Activated CD8-positive, alpha-beta memory T cell treated with anti-CD3 and anti-CD28 coated beads, Interleukin-2, amount 10 ng/mL, durations not matched to agents 7 days and 5 days (primary cell): ENCODE measurements at regions not wholly inside any gene's neighbourhood (a gene's known extent, or its start where the extent isn't known, plus 50 kb on each side); places are given as distances from the start of the nearest gene placed in this dataset.

Source experiments
- ATAC-seq: fragments of 150-1000 bp; cut with Tn5 transposase; one replicate; pipeline ENCODE4 v1.10.0; 2021; ENCODE audit warnings: moderate library complexity
- CTCF ChIA-PET: fragments of 350-600 bp; sonication (Branson Sonifier 250); formaldehyde crosslinking; loops from one replicate; lab custom pipeline; 2021; ENCODE audit warnings: antibody characterized with exemption; lab: Charles Lee
- DNase-seq: peaks from one replicate; pipeline ENCODE4 v3.0.0-alpha.2; 2020
- H3K27ac Mint-ChIP-seq: one replicate; pipeline ENCODE4 v1.8.0; 2021; ENCODE audit warnings: mild to moderate bottlenecking, mixed read lengths
- H3K27me3 Mint-ChIP-seq: one replicate; pipeline ENCODE4 v1.8.0; 2021; ENCODE audit warnings: mixed read lengths
- H3K36me3 Mint-ChIP-seq: one replicate; pipeline ENCODE4 v1.8.0; 2021; ENCODE audit warnings: mild to moderate bottlenecking, mixed read lengths
- H3K4me1 Mint-ChIP-seq: one replicate; pipeline ENCODE4 v1.8.0; 2021; ENCODE audit warnings: mixed read lengths
- H3K4me3 Mint-ChIP-seq: one replicate; pipeline ENCODE4 v1.8.0; 2021; ENCODE audit warnings: mild to moderate bottlenecking, moderate library complexity, mixed read lengths
- H3K9me3 Mint-ChIP-seq: one replicate; pipeline ENCODE4 v1.8.0; 2022; ENCODE audit warnings: low read depth, mixed read lengths

- Mint-ChIP-seq H3K9me3 (peaks cover 2% of the 10 kb centered on the region), H3K27me3 (no peaks in the 10 kb centered on the region), H3K4me1 (peaks cover 81% of the 10 kb centered on the region), H3K4me3 (peak overlapping the region; percentile 65), H3K27ac (peak overlapping the region; percentile 100), H3K36me3 (peaks cover 18% of the 10 kb centered on the region)
- DNase-seq (peak; percentile 45), ATAC-seq (peak; percentile 13)
- CTCF ChIA-PET, result interaction anchor here (0.9 to 4.6 kb wide), 4 partner anchors 91 to 164 kb away, joined by 3 to 28 read pairs (median 6); partner anchors contain the start of gene CITED2
These were observed 159.4 kb upstream of the CITED2 start for GRCh38 chr6:139533573-139534471.

GRCh38 chr6:139533171-139533570 lies 158.7 kb upstream of the CITED2 start:
- CTCF ChIA-PET, result no interaction called here
- Mint-ChIP-seq H3K27me3 (no peaks in the 10 kb centered on the region), H3K9me3 (peaks cover 2% of the 10 kb centered on the region), H3K36me3 (peaks cover 22% of the 10 kb centered on the region), H3K4me1 (peaks cover 79% of the 10 kb centered on the region), H3K27ac (peak overlapping the region; percentile 100), H3K4me3 (peak overlapping the region; percentile 5)
- DNase-seq (no peak), ATAC-seq (no peak)

- H3K9me3 Mint-ChIP-seq, result peaks cover 2% of the 10 kb centered on the region
- H3K36me3 Mint-ChIP-seq, result peaks cover 29% of the 10 kb centered on the region
- DNase-seq (peak; percentile 89), ATAC-seq (peak; percentile 93)
- peak overlapping the region; percentile 74 for H3K4me3 Mint-ChIP-seq
- peak overlapping the region; percentile 98 for H3K27ac Mint-ChIP-seq
- CTCF ChIA-PET, result interaction anchor here (0.9 to 1.5 kb wide), 5 partner anchors 8 to 162 kb away, joined by 3 to 20 read pairs (median 4); partner anchors contain the start of gene CITED2
- H3K27me3 Mint-ChIP-seq, result no peaks in the 10 kb centered on the region
- peaks cover 68% of the 10 kb centered on the region for H3K4me1 Mint-ChIP-seq
These were observed 157.0 kb upstream of the CITED2 start for GRCh38 chr6:139531148-139532115.

GRCh38 chr6:139530561-139530960 lies 156.1 kb upstream of the CITED2 start:
- peak overlapping the region; percentile 98 for H3K27ac Mint-ChIP-seq
- H3K27me3 Mint-ChIP-seq, result no peaks in the 10 kb centered on the region
- H3K4me3 Mint-ChIP-seq, result peak overlapping the region; percentile 74
- ATAC-seq (peak; percentile 31), DNase-seq (peak; percentile 48)
- H3K36me3 Mint-ChIP-seq, result peaks cover 29% of the 10 kb centered on the region
- peaks cover 59% of the 10 kb centered on the region for H3K4me1 Mint-ChIP-seq
- peaks cover 2% of the 10 kb centered on the region for H3K9me3 Mint-ChIP-seq
- CTCF ChIA-PET, result interaction anchor here (0.9 to 1.5 kb wide), 5 partner anchors 9 to 161 kb away, joined by 3 to 20 read pairs (median 4); partner anchors contain the start of gene CITED2

GRCh38 chr6:139529420-139529819 lies 155.0 kb upstream of the CITED2 start:
- CTCF ChIA-PET, result interaction anchor here (0.6 to 1.4 kb wide), 3 partner anchors 11 to 156 kb away, joined by 3 read pairs; no protein-coding TSS in a partner anchor
- H3K27ac Mint-ChIP-seq, result peak overlapping the region; percentile 98
- ATAC-seq (no peak), DNase-seq (no peak)
- peaks cover 4% of the 10 kb centered on the region for H3K9me3 Mint-ChIP-seq
- peaks cover 29% of the 10 kb centered on the region for H3K36me3 Mint-ChIP-seq
- H3K4me1 Mint-ChIP-seq, result peaks cover 52% of the 10 kb centered on the region
- no peak overlapping the region for H3K4me3 Mint-ChIP-seq
- no peaks in the 10 kb centered on the region for H3K27me3 Mint-ChIP-seq

DNA sequence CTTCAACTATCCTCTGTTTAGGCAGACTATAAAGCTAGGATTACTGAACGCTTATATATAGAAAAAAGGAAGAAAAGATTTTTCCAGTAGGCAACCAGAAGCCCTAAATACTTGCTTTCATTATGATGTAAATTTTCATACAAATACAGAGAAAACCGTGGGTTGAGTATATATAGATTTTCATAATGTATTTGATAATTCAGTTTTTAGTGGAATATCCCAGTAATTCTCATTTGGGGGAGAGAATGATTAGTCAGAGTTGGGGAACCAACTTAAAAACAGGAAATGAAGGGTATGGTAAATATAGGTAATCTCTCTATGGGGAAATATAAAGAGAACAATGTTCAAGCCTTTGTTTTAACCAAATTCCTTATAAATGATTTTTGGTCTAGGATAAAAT lies 154.0 kb upstream of the CITED2 start:
- Mint-ChIP-seq H3K4me3 (no peak overlapping the region), H3K36me3 (peaks cover 28% of the 10 kb centered on the region), H3K9me3 (peaks cover 4% of the 10 kb centered on the region), H3K4me1 (peaks cover 43% of the 10 kb centered on the region), H3K27ac (peak overlapping the region; percentile 29), H3K27me3 (no peaks in the 10 kb centered on the region)
- CTCF ChIA-PET, result interaction anchor here (1.4 to 1.9 kb wide), 2 partner anchors 153 to 155 kb away, joined by 3 to 4 read pairs; partner anchors contain the start of gene CITED2
- no peak for ATAC-seq
- no peak for DNase-seq

- Mint-ChIP-seq H3K36me3 (peaks cover 21% of the 10 kb centered on the region), H3K27ac (no peak overlapping the region), H3K9me3 (peaks cover 6% of the 10 kb centered on the region), H3K4me3 (no peak overlapping the region), H3K27me3 (no peaks in the 10 kb centered on the region), H3K4me1 (peaks cover 24% of the 10 kb centered on the region)
- CTCF ChIA-PET, result no interaction called here
- no peak for ATAC-seq
- no peak for DNase-seq
These were observed 151.0 kb upstream of the CITED2 start for GRCh38 chr6:139525415-139525814.

DNA sequence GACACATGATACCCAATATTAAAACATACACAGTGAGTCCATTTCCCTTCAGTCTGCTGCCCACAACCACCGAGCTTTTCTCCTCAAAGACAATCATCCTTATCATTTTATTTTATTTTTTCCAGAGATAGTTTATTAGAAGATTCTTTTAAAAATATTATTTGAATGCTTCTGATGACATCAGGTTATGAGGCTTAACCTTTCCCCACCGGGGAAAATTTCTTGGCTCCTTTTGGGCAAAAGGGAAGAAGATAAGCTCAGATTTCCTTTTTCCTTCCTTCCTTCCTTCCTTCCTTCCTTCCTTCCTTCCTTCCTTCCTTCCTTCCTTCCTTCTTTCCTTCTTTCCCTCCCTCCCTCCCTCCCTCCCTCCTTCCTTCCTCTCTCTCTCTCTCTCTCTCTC lies 149.5 kb upstream of the CITED2 start:
- H3K4me1 Mint-ChIP-seq, result peaks cover 11% of the 10 kb centered on the region
- CTCF ChIA-PET, result no interaction called here
- peaks cover 15% of the 10 kb centered on the region for H3K36me3 Mint-ChIP-seq
- no peak for ATAC-seq
- H3K4me3 Mint-ChIP-seq, result no peak overlapping the region
- peaks cover 4% of the 10 kb centered on the region for H3K9me3 Mint-ChIP-seq
- DNase-seq, result no peak
- H3K27ac Mint-ChIP-seq, result no peak overlapping the region
- no peaks in the 10 kb centered on the region for H3K27me3 Mint-ChIP-seq

DNA sequence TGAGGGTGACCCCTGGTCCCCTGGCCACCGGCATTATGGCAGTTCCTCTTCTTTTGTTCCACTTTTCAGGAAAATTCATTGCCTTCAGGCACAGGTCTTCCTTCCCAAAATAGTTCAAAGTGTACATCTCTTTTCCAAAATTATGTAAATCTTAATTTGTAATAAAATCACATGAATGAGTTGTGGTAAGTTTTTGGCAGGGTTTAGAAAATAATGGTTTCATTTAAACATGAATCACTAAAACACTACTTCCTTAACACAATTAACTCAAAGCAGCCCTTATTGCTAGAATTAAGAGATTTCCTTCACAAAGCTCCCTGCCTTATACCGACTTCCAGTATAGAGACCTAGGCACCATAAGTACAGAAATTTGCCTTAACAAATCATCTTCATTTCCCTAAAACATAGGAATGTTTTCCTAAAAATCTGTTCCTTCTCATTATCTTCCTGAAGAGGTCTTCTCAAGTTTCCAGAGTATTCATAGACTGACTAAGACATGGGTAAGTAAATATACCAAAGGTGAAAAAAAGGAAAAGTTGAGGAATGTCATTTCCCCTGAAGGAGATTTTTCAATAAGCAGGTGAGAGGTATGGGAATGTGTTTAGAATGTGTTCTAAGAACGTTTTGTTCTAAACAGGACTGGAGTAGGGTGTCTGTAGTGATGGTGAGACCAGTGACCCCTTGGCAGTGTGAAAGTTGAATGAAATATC lies 148.2 kb upstream of the CITED2 start:
- H3K4me1 Mint-ChIP-seq, result peaks cover 4% of the 10 kb centered on the region
- peaks cover 4% of the 10 kb centered on the region for H3K9me3 Mint-ChIP-seq
- ATAC-seq, result no peak
- CTCF ChIA-PET, result no interaction called here
- H3K27ac Mint-ChIP-seq, result no peak overlapping the region
- DNase-seq, result no peak
- H3K27me3 Mint-ChIP-seq, result no peaks in the 10 kb centered on the region
- no peak overlapping the region for H3K4me3 Mint-ChIP-seq
- peaks cover 6% of the 10 kb centered on the region for H3K36me3 Mint-ChIP-seq

- Mint-ChIP-seq H3K4me1 (peaks cover 4% of the 10 kb centered on the region), H3K4me3 (no peak overlapping the region), H3K27ac (no peak overlapping the region), H3K27me3 (no peaks in the 10 kb centered on the region), H3K36me3 (peaks cover 4% of the 10 kb centered on the region), H3K9me3 (peaks cover 4% of the 10 kb centered on the region)
- CTCF ChIA-PET, result interaction anchor here (0.7 kb wide), 1 partner anchor 19 kb away, joined by 3 read pairs; no protein-coding TSS in a partner anchor
- ATAC-seq, result no peak
- DNase-seq, result no peak
These were observed 146.9 kb upstream of the CITED2 start for GRCh38 chr6:139521338-139521737.

DNA sequence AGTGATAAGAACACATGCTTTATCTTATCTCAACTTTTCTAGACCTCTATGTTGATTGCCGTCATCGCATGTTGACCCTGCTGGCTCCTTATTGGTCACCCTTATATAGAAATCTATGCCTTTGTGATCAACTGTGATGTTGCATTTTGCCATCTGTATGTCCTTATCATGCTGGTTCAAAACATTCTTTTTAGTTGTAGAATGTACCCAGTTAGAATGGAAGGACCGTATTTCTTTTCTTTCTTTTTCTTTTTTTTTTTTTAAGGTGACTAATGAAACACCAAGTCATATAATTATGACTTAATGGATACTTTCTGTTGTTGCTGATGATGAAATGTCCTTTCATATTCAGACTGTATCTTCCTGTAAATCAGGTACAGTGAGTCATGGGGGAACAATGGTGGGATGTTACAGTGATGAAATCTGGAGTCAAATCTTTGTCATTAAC lies 145.9 kb upstream of the CITED2 start:
- CTCF ChIA-PET, result no interaction called here

DNA sequence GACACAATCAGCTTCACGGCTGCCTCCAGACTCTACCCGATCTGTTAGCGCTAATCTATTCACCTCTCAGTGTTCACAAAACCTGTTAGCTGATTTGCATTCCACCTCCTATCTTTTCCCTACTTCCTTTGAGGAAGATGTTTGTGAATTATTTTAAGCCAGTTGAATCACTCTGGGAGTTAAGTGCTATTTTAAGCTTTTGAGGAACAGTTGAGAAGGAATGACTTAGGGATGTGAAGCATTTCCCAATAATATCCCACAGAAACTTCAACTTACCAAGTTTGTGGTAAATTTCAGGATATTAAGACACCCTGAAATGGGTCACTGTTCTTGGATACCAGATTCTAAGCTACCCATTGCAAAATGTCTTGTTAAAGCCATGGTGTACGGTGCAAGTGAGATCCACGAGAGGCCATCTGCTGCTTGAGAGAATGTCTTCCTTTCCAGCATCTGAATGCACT lies 145.2 kb upstream of the CITED2 start:
- ATAC-seq, result no peak
- no peak for DNase-seq
- Mint-ChIP-seq H3K4me3 (no peak overlapping the region), H3K4me1 (peaks cover 13% of the 10 kb centered on the region), H3K27ac (no peak overlapping the region), H3K27me3 (no peaks in the 10 kb centered on the region), H3K9me3 (peaks cover 2% of the 10 kb centered on the region), H3K36me3 (peaks cover 4% of the 10 kb centered on the region)
- CTCF ChIA-PET, result no interaction called here

More for the DNA sequence above, 145.9 kb upstream of the CITED2 start:
- H3K4me1 Mint-ChIP-seq, result peaks cover 8% of the 10 kb centered on the region
- peaks cover 3% of the 10 kb centered on the region for H3K9me3 Mint-ChIP-seq
- H3K27me3 Mint-ChIP-seq, result no peaks in the 10 kb centered on the region
- ATAC-seq (no peak), DNase-seq (no peak)
- peaks cover 4% of the 10 kb centered on the region for H3K36me3 Mint-ChIP-seq
- no peak overlapping the region for H3K27ac Mint-ChIP-seq
- H3K4me3 Mint-ChIP-seq, result no peak overlapping the region
